ENCODE measurements at regions not wholly inside any gene's neighbourhood (a gene's known extent, or its start where the extent isn't known, plus 50 kb on each side); places are given as distances from the start of the nearest gene placed in this dataset.

DNA sequence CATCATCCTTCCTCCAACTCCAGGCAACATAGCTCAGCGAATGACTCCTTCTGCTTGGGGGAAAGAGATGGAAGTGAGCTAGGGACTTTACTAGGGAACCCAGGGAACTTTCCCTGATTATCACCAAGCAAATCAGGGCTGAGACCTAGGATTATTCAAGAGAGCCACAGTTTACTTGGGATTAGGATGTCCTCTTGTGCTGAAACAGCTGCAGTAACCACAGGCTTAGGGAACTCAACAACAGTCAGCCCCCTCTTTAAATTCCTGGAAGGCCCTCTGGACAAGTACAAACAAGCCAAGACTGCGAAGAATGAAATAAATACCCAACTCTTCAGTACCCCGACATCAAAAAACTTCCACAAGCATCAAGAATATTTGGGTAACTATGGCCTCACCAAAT lies 700.9 kb downstream of the COL12A1 start:
- H3K27me3 Mint-ChIP-seq (ENCODE audit: insufficient read depth, low read depth, poor library complexity): no peaks in the 10 kb centered on the region
- no peak for ATAC-seq
- H3K4me3 ChIP-seq: no peak overlapping the region
- H2AFZ ChIP-seq: no peak overlapping the region
- peaks cover 5% of the 10 kb centered on the region; the same call in 2 of the 3 replicates for H3K36me3 Mint-ChIP-seq (ENCODE audit: low read depth)
- no peak overlapping the region for H3K27ac ChIP-seq (ENCODE audit: low read depth)
- H3K27me3 ChIP-seq (ENCODE audit: insufficient read depth): no peaks in the 10 kb centered on the region
- no peak overlapping the region for H3K4me2 ChIP-seq
- no peaks in the 10 kb centered on the region for H3K9me2 ChIP-seq (ENCODE audit: insufficient read depth)
- TF ChIP-seq NANOG (IDR thresholded peaks at IDR 0.05; ENCODE audit: borderline replicate concordance) (no peak), EZH2phosphoT487 (IDR thresholded peaks at IDR 0.05; ENCODE audit: unreplicated experiment) (no peak), ZNF462 (CRISPR knock-in tag; IDR thresholded peaks at IDR 0.05) (no peak), CREB1 (CRISPR knock-in tag; IDR thresholded peaks at IDR 0.05; ENCODE audit: low read depth) (no peak), EZH2 (IDR thresholded peaks at IDR 0.05; ENCODE audit: low read depth, unreplicated experiment) (no peak), ETS1 (IDR thresholded peaks at IDR 0.05) (no peak)
- H3K4me3 Mint-ChIP-seq: no peak overlapping the region
- DNase-seq (ENCODE audit: low spot score): no peak
- H3K79me2 ChIP-seq (replicated peaks; ENCODE audit: insufficient read depth): no peaks in the 10 kb centered on the region
- H3K36me3 ChIP-seq (ENCODE audit: insufficient read depth): no peaks in the 10 kb centered on the region
- H3K27ac Mint-ChIP-seq: no peak overlapping the region
- H3K4me1 ChIP-seq (ENCODE audit: insufficient read depth): no peaks in the 10 kb centered on the region
- H3K4me1 Mint-ChIP-seq: no peaks in the 10 kb centered on the region
- peaks cover 19% of the 10 kb centered on the region for H3K9me3 Mint-ChIP-seq
- H4K20me1 ChIP-seq (replicated peaks; ENCODE audit: insufficient read depth): no peaks in the 10 kb centered on the region
- no peaks in the 10 kb centered on the region for H3F3A ChIP-seq (replicated peaks; ENCODE audit: low read depth)

Measured in GM23338 (cell line).